ENCODE measurements at regions not wholly inside any gene's neighbourhood (a gene's known extent, or its start where the extent isn't known, plus 50 kb on each side); places are given as distances from the start of the nearest gene placed in this dataset.

GRCh38 chr3:83189634-83190033 lies 1428.2 kb upstream of the GBE1 start:
- DNase-seq (ENCODE audit: low spot score), result no peak

GRCh38 chr3:83169473-83169872 lies 1408.0 kb upstream of the GBE1 start:
- ATAC-seq (ENCODE audit: low read depth) (no peak), DNase-seq (ENCODE audit: low spot score) (no peak)
- TF ChIP-seq CTCF (IDR thresholded peaks at IDR 0.05; ENCODE audit: poor library complexity, severe bottlenecking), result no peak
- Histone ChIP-seq H3K4me1 (ENCODE audit: insufficient read depth, poor library complexity, severe bottlenecking) (no peaks in the 10 kb centered on the region), H3K27ac (ENCODE audit: poor library complexity, severe bottlenecking) (no peak overlapping the region), H3K4me3 (ENCODE audit: severe bottlenecking) (no peak overlapping the region), H3K9me3 (ENCODE audit: severe bottlenecking) (no peaks in the 10 kb centered on the region), H3K27me3 (ENCODE audit: insufficient read depth, poor library complexity, severe bottlenecking) (no peaks in the 10 kb centered on the region), H3K36me3 (ENCODE audit: low read depth) (no peaks in the 10 kb centered on the region)

More at GRCh38 chr3:83189634-83190033, 1428.2 kb upstream of the GBE1 start:
- H3K27ac ChIP-seq (ENCODE audit: poor library complexity, severe bottlenecking), result no peak overlapping the region
- no peaks in the 10 kb centered on the region for H3K27me3 ChIP-seq (ENCODE audit: insufficient read depth, poor library complexity, severe bottlenecking)
- ATAC-seq (ENCODE audit: low read depth), result no peak
- H3K9me3 ChIP-seq (ENCODE audit: severe bottlenecking), result no peaks in the 10 kb centered on the region
- TF ChIP-seq CTCF (IDR thresholded peaks at IDR 0.05; ENCODE audit: poor library complexity, severe bottlenecking), result no peak
- H3K4me1 ChIP-seq (ENCODE audit: insufficient read depth, poor library complexity, severe bottlenecking), result no peaks in the 10 kb centered on the region
- H3K36me3 ChIP-seq (ENCODE audit: low read depth), result no peaks in the 10 kb centered on the region
- H3K4me3 ChIP-seq (ENCODE audit: severe bottlenecking), result no peak overlapping the region

GRCh38 chr3:83150896-83151295 lies 1389.5 kb upstream of the GBE1 start:
- Histone ChIP-seq H3K4me1 (ENCODE audit: insufficient read depth, poor library complexity, severe bottlenecking) (no peaks in the 10 kb centered on the region), H3K27ac (ENCODE audit: poor library complexity, severe bottlenecking) (no peak overlapping the region), H3K27me3 (ENCODE audit: insufficient read depth, poor library complexity, severe bottlenecking) (no peaks in the 10 kb centered on the region), H3K4me3 (ENCODE audit: severe bottlenecking) (no peak overlapping the region), H3K36me3 (ENCODE audit: low read depth) (no peaks in the 10 kb centered on the region), H3K9me3 (ENCODE audit: severe bottlenecking) (no peaks in the 10 kb centered on the region)
- DNase-seq (ENCODE audit: low spot score), result no peak
- no peak for TF ChIP-seq CTCF (IDR thresholded peaks at IDR 0.05; ENCODE audit: poor library complexity, severe bottlenecking)
- no peak for ATAC-seq (ENCODE audit: low read depth)

GRCh38 chr3:83140983-83141382 lies 1379.5 kb upstream of the GBE1 start:
- H3K36me3 ChIP-seq (ENCODE audit: low read depth), result no peaks in the 10 kb centered on the region
- H3K27me3 ChIP-seq (ENCODE audit: insufficient read depth, poor library complexity, severe bottlenecking), result no peaks in the 10 kb centered on the region
- no peaks in the 10 kb centered on the region for H3K9me3 ChIP-seq (ENCODE audit: severe bottlenecking)
- H3K4me1 ChIP-seq (ENCODE audit: insufficient read depth, poor library complexity, severe bottlenecking), result no peaks in the 10 kb centered on the region
- TF ChIP-seq CTCF (IDR thresholded peaks at IDR 0.05; ENCODE audit: poor library complexity, severe bottlenecking), result no peak
- no peak overlapping the region for H3K27ac ChIP-seq (ENCODE audit: poor library complexity, severe bottlenecking)
- DNase-seq (ENCODE audit: low spot score), result no peak
- H3K4me3 ChIP-seq (ENCODE audit: severe bottlenecking), result no peak overlapping the region
- ATAC-seq (ENCODE audit: low read depth), result no peak

- H3K4me1 ChIP-seq (ENCODE audit: insufficient read depth, poor library complexity, severe bottlenecking), result no peaks in the 10 kb centered on the region
- no peak overlapping the region for H3K4me3 ChIP-seq (ENCODE audit: severe bottlenecking)
- H3K27ac ChIP-seq (ENCODE audit: poor library complexity, severe bottlenecking), result no peak overlapping the region
- H3K36me3 ChIP-seq (ENCODE audit: low read depth), result no peaks in the 10 kb centered on the region
- no peaks in the 10 kb centered on the region for H3K9me3 ChIP-seq (ENCODE audit: severe bottlenecking)
- H3K27me3 ChIP-seq (ENCODE audit: insufficient read depth, poor library complexity, severe bottlenecking), result no peaks in the 10 kb centered on the region
- no peak for TF ChIP-seq CTCF (IDR thresholded peaks at IDR 0.05; ENCODE audit: poor library complexity, severe bottlenecking)
- ATAC-seq (ENCODE audit: low read depth), result no peak
- DNase-seq (ENCODE audit: low spot score), result no peak
Observed at GRCh38 chr3:83131236-83131635, 1369.8 kb upstream of the GBE1 start.
